ENCODE measurements at regions not wholly inside any gene's neighbourhood (a gene's known extent, or its start where the extent isn't known, plus 50 kb on each side); places are given as distances from the start of the nearest gene placed in this dataset.

DNA sequence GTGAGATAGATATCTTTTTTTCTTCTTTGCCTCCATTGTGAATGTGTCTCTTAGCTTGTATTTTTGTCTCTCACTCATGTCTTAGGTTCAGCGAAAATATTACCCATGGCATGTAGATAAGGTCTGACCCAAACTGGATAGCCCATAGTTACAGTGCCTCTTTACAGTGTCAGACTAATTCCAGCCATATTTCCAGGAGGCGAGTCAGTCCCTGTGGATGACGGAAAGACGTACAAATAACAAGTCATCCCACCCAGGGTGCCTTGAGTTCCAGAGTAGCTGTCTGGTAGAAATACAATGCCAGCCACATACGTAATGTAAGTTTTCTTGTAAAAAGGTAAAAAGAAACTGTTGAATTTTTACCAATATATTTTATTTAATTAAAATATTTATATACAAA lies 157.3 kb downstream of the ZNF281 start:
- TF ChIP-seq, protein P1, sequence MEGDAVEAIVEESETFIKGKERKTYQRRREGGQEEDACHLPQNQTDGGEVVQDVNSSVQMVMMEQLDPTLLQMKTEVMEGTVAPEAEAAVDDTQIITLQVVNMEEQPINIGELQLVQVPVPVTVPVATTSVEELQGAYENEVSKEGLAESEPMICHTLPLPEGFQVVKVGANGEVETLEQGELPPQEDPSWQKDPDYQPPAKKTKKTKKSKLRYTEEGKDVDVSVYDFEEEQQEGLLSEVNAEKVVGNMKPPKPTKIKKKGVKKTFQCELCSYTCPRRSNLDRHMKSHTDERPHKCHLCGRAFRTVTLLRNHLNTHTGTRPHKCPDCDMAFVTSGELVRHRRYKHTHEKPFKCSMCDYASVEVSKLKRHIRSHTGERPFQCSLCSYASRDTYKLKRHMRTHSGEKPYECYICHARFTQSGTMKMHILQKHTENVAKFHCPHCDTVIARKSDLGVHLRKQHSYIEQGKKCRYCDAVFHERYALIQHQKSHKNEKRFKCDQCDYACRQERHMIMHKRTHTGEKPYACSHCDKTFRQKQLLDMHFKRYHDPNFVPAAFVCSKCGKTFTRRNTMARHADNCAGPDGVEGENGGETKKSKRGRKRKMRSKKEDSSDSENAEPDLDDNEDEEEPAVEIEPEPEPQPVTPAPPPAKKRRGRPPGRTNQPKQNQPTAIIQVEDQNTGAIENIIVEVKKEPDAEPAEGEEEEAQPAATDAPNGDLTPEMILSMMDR (IDR thresholded peaks at IDR 0.05): no peak
- TF ChIP-seq POLR2A (IDR thresholded peaks at IDR 0.05): no peak
